Head of caudate nucleus (tissue), 42 donors: ENCODE measurements at regions not wholly inside any gene's neighbourhood (a gene's known extent, or its start where the extent isn't known, plus 50 kb on each side); places are given as distances from the start of the nearest gene placed in this dataset.

Source experiments
- DNase-seq, 42 donors: peaks; one replicate each; pipeline versions ENCODE4 v3.0.0 to v3.0.0-alpha.2; 2020 to 2021; ENCODE audit warnings: mixed read lengths in 7 of 42
- intact Hi-C: fragments of 100-400 bp; cut with DNase I; formaldehyde crosslinking; loops from one replicate; pipeline ENCODE4 v1.15.0; 2022

DNA sequence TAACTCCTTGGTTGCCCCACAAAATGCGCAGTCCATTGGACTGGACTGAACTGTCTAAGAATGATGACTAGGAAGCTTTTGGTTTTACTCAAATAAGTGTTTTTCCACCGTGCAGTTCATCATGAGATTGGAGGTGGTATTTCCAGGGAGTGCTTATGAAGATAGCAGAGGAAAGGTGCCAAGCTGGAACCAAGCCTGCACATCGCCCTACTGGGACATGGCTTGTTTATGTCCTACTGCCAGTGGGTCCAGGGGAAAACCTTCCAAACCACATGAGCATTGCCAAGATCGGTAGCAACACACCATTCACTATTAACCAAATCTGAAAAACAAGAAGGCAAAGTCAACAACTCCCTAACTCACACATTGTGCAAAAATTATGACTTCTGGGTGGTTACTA lies 54.7 kb upstream of the DSCAM start:
- intact Hi-C loops: no loop called here

DNA sequence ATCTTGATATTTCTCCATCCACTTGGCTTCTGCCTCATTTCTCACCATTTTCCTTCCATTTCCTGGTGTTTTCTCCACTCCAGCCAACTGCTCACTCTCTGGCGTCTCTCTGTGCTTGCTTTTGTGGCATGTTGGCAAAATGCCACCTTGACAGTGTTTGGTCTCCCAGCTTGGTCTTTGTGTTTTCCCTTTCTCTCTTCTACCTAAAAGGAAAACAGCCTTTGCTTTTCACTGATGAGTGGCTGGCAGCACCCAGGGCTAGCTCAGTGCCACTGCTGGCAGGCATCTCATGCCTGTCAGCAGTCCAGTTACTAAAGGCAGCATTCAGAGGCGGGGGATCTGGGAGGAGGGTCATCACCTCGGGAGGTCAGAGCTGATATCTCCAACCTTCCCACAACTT lies 55.3 kb upstream of the DSCAM start:
- intact Hi-C loops: no loop called here
- peak in 39 of 42 donors; percentile 8 to 79 (median 41) for DNase-seq

More for the DNA sequence above, 54.7 kb upstream of the DSCAM start:
- peak in 1 of 42 donors; percentile 10 for DNase-seq

DNA sequence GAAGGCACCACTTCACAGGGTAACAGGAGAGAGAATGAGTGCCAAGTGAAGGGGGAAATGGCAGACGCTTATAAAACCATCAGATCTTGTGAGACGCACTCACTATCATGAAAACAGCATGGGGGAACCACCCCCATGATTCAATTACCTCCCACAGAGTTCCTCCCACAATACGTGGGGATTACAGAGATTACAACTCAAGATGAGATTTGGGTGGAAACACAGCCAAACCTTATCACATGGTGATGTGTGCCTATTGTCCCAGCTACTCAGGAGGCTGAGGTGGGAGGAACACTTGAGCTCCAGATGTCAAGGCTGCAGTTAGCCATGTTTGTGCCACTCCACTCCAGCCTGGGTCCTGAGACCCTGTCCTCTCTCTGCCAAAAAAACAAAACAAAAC lies 56.0 kb upstream of the DSCAM start:
- intact Hi-C loops: no loop called here
- DNase-seq: no peak

DNA sequence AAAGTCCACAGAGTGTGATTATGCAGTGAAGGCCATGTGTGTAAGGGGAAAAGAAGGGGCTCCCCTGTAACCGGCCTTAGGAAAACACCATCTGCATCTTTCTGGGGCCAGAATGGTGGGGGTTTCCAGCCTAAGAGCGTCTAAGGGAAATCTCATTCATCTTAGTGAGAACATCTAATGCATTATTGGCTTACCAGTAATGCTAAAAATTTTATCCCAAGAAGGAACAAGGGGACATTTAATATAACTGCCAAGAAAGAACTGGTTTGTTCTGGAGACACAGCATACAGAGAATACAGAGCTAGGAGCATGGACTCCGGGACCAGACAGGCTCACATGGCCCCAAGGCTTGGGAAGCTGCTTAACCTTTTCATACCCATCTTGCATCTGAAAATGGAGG lies 58.3 kb upstream of the DSCAM start:
- DNase-seq: peak in 2 of 42 donors; percentile 8 to 11

DNA sequence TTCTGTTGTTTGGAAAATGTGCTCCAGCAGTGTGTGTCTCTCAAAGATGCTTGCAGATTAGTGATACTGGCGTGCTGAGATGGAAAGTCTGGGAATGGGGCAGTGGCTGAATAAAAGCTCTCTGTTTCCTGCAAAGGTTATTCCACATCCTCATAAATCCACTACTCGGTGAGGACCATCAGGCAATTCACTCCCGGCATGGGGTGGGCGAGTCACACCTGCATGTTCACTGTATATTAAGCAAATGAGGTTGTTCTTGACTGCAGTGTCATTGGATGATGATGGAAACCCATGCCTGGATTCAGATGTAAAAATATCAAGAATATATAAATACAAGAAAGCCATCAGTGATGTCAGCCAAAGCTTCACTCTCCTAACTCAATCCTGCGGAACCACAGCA lies 65.4 kb upstream of the DSCAM start:
- intact Hi-C loops: no loop called here
- DNase-seq: no peak

More for the DNA sequence above, 58.3 kb upstream of the DSCAM start:
- intact Hi-C loops: no loop called here

DNA sequence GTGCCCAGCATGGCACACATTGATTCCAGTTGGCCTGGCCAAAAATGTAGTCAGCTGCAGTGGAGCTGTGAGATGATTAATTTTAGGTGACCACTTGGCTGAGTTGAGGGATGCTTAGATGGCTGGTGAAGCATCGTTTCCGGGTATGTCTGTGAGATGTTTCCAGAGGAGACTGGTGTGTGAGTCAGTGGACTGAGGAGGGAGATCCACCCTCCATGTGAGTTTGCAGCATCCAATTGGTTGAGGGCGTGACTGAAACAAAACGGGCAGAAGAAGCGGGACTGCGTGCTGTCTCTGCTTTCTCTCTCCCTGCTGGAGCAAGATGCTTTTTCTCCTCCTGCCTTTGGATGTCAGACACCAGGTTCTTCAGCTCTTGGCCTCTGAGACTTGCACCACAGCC lies 68.2 kb upstream of the DSCAM start:
- intact Hi-C loops: no loop called here
- DNase-seq: no peak

DNA sequence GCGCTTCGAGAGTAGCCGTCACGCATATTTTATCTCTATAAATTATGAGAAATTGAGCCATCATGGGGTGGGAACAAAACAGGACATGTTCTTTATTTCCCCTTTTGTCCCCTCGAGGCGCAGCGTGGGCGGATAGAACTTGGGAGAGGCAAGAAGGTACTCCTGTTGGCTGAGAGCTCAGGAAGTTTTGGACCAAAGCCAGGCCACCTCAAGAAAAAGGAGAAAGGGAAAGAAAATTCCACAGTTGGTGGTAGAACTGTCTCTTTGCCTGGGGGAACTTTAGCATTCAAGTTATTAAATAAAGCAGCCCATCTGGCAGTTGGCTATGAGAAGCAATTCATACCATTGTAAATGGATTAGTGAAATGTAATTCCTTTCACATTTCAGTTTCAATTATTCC lies 76.4 kb upstream of the DSCAM start:
- intact Hi-C loops: no loop called here
- DNase-seq: no peak

DNA sequence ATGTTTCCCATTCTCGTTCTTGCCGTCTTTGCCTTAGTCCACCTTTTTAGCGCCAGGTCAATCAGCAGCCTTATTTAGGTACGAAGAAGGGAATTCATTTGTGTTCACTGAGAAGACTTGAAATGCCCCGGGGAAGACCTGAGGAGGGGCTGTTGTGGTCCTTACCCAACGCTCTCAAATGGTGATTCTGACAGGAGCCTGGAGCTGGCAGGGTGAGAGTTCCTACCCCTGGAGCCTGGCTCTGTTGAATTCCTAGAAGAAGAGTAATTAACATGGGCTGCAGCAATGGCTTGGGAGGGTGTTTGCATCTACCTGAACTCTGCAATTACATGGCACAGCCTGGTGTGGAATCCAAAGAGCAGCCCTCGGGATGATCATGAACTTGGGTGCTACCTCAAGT lies 76.9 kb upstream of the DSCAM start:
- intact Hi-C loops: no loop called here
- no peak for DNase-seq

DNA sequence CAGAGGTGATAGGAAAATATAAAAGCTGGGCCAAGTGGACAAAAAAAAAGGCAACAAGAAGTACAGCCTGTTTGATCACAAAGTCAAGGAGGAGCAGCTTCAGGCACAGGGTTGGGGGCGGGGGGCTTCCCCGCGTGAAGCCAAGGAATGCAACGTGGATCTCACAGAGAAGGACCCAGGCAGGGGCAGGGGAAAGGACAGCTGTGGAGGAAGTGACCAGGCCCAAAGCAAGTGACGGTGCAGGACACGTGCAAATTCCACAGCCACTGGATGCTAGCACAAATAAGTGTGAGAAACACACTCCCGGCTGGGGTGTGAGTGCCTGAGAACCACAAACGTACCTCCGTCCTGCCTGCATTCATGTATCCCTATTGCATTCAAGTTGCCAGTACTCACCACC lies 77.7 kb upstream of the DSCAM start:
- intact Hi-C loops: no loop called here
- no peak for DNase-seq

DNA sequence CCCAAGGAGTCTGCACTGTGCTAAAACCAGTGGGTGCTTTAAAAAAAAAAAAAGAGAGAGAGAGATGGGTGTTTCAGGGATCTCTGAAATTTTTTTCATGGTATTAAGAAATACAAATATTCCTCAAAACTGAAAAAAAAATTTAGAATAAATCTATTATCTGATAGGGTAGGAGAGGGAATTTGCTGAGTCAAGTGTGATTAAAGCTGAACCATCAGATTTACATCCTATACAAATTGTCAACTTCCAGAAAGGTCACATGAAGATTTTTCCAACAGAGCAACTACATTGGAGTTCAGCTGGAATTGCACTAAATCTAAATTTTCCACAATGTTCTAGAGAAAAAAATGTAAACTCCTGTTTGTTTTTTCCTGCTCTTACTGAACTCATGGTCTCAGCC lies 79.3 kb upstream of the DSCAM start:
- DNase-seq: no peak
- intact Hi-C loops: no loop called here

DNA sequence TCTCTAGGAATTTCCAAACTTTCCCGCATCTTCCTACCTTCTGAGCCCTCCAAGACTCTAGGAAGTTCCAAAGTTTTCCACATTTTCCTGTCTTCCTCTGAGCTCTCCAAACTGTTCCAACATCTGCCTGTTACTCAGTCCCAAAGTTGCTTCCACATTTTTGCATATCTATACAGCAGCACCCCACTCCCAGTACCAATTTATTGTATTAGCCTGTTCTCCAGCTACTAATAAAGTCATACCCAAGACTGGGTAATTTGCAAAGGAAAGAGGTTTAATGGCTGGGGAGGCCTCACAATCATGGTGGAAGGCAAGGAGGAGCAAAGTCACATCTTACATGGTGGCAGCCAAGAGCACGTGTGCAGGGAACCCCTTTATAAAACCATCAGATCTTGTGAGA lies 82.9 kb upstream of the DSCAM start:
- no peak for DNase-seq
- intact Hi-C loops: no loop called here

DNA sequence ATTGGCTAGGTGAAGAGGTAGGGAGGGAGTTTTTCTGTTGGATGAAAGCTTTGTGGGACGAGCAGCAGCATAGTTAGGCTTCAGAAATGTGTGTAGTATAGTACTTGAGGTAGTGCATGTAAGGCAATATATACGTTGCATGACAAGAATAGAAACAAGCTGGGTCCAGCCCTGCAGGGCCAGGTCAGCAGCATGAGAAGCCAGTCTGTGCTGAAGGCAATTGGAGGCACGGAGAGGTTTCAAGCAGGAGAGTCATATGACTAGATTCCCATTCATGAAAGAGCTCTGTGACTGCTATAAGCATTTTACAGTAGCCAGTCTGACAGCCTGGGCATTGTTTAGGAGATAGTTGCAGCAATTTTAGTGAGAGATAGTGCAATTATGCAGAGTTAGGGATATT lies 84.2 kb upstream of the DSCAM start:
- DNase-seq: no peak
- intact Hi-C loops: no loop called here

DNA sequence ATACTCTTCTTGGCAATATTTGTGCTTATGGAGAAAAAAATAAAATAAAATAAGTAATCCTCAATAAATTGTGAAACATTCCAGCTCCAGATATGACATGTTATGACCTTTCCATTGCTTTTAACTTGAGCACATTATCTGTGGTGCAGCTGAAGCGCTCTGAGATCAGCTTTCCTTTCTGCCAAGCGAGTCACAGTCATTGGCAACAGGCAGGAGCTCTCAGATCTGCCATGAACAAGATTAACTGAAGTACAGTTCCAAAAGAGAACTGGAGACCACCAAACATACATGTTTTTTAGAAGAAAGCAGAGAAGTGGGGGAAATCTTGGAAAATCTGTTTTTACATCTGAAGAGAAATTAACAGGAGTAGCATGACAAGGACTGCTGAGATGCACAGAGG lies 89.2 kb upstream of the DSCAM start:
- intact Hi-C loops: no loop called here

DNA sequence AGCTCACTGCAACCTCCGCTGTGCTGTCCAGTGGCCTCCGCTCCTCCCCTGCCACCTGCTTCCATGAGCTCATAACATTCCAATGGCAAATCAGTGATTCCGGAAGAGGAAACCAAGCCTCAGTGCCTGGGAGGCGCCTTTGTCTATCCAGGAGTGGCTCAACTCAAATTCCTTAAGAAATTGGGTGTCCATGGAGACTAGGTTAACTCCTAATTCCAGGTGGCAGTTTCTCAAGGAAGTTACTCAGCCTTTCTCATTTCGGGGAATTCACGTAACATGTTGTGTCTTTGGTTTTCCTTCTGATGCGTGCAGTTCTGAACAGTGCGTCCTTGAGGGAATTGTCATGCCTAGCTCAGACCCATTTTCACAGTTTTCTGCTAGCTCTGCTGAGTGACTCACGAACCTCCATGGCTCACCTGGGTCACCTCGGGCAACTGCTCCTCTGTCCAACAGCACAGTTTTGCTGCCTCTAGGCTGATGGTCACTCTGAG lies 89.9 kb upstream of the DSCAM start:
- no peak for DNase-seq

More for the DNA sequence above, 89.2 kb upstream of the DSCAM start:
- no peak for DNase-seq

DNA sequence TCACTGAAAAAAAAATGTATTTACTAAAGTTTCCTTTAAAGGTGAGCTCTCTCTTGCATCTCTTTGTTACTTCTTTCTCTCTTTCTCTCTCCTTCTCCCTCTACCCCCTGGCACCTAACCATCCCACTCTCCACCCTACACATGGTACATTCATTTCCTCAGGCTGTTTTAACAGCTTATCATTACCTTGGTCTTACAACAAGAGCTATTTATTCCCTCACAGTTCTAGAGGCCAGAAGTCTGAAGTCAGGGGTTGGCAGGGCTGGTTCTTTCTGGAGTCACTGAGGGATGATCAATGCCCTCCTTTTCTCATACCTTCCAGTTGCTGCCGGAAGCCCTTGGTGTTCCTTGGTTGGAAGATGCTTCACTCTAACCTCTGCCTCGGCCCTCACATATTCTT lies 91.1 kb upstream of the DSCAM start:
- no peak for DNase-seq
- intact Hi-C loops: no loop called here

More for the DNA sequence above, 89.9 kb upstream of the DSCAM start:
- intact Hi-C loops: no loop called here

DNA sequence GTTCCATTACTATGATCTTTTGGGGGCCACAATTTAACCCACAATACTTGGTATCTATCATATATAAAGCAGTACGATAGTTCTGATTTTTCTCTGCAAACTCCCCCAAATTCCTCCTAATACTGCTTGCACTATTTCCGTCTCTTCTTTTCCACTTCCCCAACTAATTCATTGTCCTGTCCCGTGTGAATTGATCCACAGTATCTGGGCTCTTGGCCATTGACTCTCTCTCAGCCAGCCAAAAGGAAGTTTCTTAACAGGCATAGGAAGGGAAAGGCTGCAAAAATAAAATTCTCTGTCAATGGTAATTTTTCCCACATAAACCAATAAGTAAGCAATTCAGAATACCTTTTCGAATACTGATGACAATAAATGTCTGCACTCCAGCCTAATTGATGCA lies 91.7 kb upstream of the DSCAM start:
- DNase-seq: no peak
- intact Hi-C loops: no loop called here

DNA sequence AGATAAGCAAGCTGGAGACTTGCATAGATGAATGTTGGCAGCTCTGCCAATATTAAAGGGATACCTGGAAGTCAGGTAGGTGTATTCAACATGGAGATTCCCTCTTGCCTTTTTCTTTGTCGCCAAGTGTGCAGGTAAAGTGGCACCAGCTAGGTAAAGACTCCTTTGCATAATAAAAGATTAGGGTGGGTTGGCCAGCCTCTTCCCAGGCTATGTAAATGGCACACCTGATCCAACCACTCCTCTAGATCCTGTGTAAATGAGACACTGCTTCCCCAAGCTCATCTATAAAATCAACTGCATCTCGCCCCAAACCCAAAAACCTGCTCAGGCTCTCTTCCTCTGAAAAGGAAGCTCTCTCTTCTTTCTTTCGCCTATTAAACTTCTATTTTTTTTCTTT lies 100.8 kb upstream of the DSCAM start:
- no peak for DNase-seq
- intact Hi-C loops: no loop called here

DNA sequence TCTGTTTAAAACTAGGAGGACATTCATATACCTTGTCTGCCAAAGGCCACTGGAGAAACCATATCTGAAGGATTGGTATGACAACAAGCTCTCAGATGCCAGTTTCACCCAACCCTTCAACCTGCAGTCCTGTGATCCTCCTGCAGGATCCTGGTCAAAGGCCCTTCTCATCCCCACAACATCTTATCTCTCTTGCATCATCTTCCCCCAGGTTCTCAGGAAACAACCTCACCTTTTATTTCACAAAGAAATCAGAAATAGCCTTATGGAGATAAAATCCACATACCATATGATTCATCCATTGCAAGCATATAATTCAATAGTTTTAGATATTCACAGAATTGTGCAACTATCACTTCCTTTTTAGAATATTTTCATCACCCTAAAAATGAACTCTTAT lies 104.0 kb upstream of the DSCAM start:
- DNase-seq: no peak

DNA sequence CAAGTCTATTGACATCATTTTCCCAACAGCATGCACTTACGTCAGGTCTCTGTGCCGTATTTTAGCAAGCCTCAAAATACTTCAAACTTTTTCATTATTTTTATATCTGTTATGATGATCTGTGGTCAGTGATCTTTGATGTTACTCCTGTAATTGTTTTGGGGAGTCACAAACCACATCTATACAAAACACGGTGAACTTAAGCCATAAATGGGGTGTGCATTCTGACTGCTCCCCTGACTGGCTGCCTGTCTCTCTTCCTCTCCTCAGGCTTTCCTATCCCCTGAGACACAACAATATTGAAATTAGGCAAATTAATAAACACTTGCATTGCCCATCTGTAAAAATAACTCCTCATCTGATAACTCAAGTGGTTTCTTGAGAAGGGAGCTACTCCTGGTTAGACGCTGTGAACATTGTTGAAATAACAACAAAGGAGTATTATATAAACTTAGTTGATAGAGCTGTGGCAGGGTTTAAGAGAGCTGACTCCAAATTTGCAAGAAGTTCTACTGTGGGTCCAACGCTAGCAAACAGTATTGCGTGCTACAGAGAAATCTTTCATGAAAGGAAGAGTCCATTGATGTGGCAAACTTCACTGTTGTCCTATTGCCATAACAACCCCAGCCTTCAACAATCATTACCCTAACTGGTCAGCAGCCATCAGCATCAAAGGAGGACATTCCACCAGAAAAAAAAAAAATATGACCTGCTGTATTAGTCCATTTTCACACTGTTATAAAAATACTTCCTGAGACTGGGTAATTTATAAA lies 105.8 kb upstream of the DSCAM start:
- DNase-seq: no peak
- intact Hi-C loops: no loop called here

More for the DNA sequence above, 104.0 kb upstream of the DSCAM start:
- intact Hi-C loops: no loop called here

DNA sequence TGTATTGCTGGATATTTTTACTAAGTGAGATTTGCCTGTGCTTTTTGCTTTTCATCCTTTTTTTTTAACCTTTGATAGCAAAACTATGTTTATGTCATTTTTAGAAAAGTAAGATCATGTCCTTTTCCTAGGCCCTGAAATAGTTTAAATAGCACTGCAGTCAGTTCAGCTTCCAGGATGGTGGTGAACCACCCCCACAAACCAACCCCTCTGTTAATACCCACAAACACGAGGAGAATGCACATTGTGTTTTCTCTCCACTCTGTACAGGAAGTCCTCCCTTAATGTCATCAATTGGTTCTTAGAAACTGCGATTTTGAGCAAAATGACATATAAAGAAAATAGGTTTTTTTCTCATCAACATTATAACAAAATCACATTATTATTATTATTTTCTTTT lies 117.7 kb upstream of the DSCAM start:
- intact Hi-C loops: no loop called here
- no peak for DNase-seq

DNA sequence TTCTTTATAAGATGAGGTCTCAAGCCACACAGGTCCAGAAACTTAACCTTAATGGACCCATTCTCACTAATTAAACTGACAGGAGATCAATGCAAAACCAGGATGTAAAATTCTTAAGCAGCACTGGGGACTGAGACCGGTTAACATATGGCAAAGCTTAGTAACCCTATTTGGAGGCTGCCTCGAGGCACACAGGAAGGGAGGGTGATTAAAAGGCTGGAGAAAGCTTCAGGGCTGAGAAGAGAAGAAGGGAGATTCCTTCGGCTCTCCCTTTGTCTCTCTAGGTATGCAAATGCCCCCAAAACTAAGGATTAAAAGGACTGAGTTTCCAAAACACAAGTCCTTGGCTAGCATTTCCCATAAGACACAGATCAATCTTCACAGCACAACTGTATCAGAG lies 120.8 kb upstream of the DSCAM start:
- DNase-seq: no peak
- intact Hi-C loops: no loop called here
